ENCODE measurements at regions not wholly inside any gene's neighbourhood (a gene's known extent, or its start where the extent isn't known, plus 50 kb on each side); places are given as distances from the start of the nearest gene placed in this dataset.
"Not testable (repeated sequence)": the region's sequence is repeated elsewhere in the genome, so short reads cannot be mapped to it uniquely, and the experiment has no call there.

GRCh38 chr21:36207577-36208320 lies 51.1 kb downstream of the DOP1B start:
- DNase-seq: no peak

GRCh38 chr21:36208326-36209013 lies 51.8 kb downstream of the DOP1B start:
- DNase-seq: no peak

- DNase-seq: no peak
Measured at GRCh38 chr21:36209626-36210171, 53.1 kb downstream of the DOP1B start.

- no peak for DNase-seq
Measured at GRCh38 chr21:36210779-36211659, 54.4 kb downstream of the DOP1B start.

- DNase-seq: no peak
Measured at GRCh38 chr21:36211660-36212512, 55.3 kb downstream of the DOP1B start.

- DNase-seq: no peak
Measured at GRCh38 chr21:36212513-36212780, 55.8 kb downstream of the DOP1B start.

GRCh38 chr21:36214561-36214960 lies 57.9 kb downstream of the DOP1B start:
- no peak for DNase-seq

- DNase-seq: no peak
Measured at GRCh38 chr21:36217743-36218142, 61.1 kb downstream of the DOP1B start.

GRCh38 chr21:36218691-36219090 lies 62.1 kb downstream of the DOP1B start:
- DNase-seq: no peak

GRCh38 chr21:36223451-36223850 lies 66.8 kb downstream of the DOP1B start:
- DNase-seq: no peak

GRCh38 chr21:36229181-36229580 lies 72.6 kb downstream of the DOP1B start:
- no peak for DNase-seq

- not testable (repeated sequence) for DNase-seq
Measured at GRCh38 chr21:36231444-36231843, 74.8 kb downstream of the DOP1B start.

- no peak for DNase-seq
Measured at GRCh38 chr21:36232641-36233040, 76.0 kb downstream of the DOP1B start.

GRCh38 chr21:36235058-36235582 lies 78.5 kb downstream of the DOP1B start:
- DNase-seq: no peak

- DNase-seq: no peak
Measured at GRCh38 chr21:36236052-36236730, 79.6 kb downstream of the DOP1B start.

GRCh38 chr21:36237441-36237840 lies 80.8 kb downstream of the DOP1B start:
- DNase-seq: no peak

GRCh38 chr21:36239585-36239984 lies 80.4 kb upstream of the MORC3 start:
- no peak for DNase-seq

GRCh38 chr21:36241717-36242116 lies 78.3 kb upstream of the MORC3 start:
- no peak for DNase-seq

GRCh38 chr21:36245115-36245514 lies 74.9 kb upstream of the MORC3 start:
- DNase-seq: no peak

- DNase-seq: no peak
Measured at GRCh38 chr21:36245649-36246048, 74.3 kb upstream of the MORC3 start.

- DNase-seq: no peak
Measured at GRCh38 chr21:36246080-36246631, 73.8 kb upstream of the MORC3 start.
